ENCODE measurements at regions not wholly inside any gene's neighbourhood (a gene's known extent, or its start where the extent isn't known, plus 50 kb on each side); places are given as distances from the start of the nearest gene placed in this dataset.

GRCh38 chr2:42933824-42934254, 141.5 kb upstream of the HAAO start:
- no peak for DNase-seq (ENCODE audit: low read depth in 2 of 2)

GRCh38 chr2:42932271-42933151, 140.1 kb upstream of the HAAO start:
- DNase-seq (ENCODE audit: low read depth in 2 of 2) = no peak

GRCh38 chr2:42931818-42932195, 139.4 kb upstream of the HAAO start:
- DNase-seq (ENCODE audit: low read depth in 2 of 2) = no peak

- DNase-seq (ENCODE audit: low read depth in 2 of 2) = no peak
These were observed 138.9 kb upstream of the HAAO start for GRCh38 chr2:42931146-42931817.

- no peak for DNase-seq (ENCODE audit: low read depth in 2 of 2)
These were observed 137.7 kb upstream of the HAAO start for GRCh38 chr2:42930025-42930581.

GRCh38 chr2:42929546-42930024, 137.2 kb upstream of the HAAO start:
- DNase-seq (ENCODE audit: low read depth in 2 of 2) = no peak

GRCh38 chr2:42928692-42929545, 136.5 kb upstream of the HAAO start:
- no peak for DNase-seq (ENCODE audit: low read depth in 2 of 2)

- no peak for DNase-seq (ENCODE audit: low read depth in 2 of 2)
These were observed 135.8 kb upstream of the HAAO start for GRCh38 chr2:42928161-42928691.

GRCh38 chr2:42927334-42928160, 135.2 kb upstream of the HAAO start:
- no peak for DNase-seq (ENCODE audit: low read depth in 2 of 2)

- no peak for DNase-seq (ENCODE audit: low read depth in 2 of 2)
These were observed 134.3 kb upstream of the HAAO start for GRCh38 chr2:42926434-42927333.

- DNase-seq (ENCODE audit: low read depth in 2 of 2) = no peak
These were observed 133.5 kb upstream of the HAAO start for GRCh38 chr2:42925742-42926433.

- no peak for DNase-seq (ENCODE audit: low read depth in 2 of 2)
These were observed 132.1 kb upstream of the HAAO start for GRCh38 chr2:42924418-42924886.

- no peak for DNase-seq (ENCODE audit: low read depth in 2 of 2)
These were observed 131.4 kb upstream of the HAAO start for GRCh38 chr2:42923580-42924417.

- no peak for DNase-seq (ENCODE audit: low read depth in 2 of 2)
These were observed 130.6 kb upstream of the HAAO start for GRCh38 chr2:42922790-42923579.

GRCh38 chr2:42922293-42922692, 129.9 kb upstream of the HAAO start:
- no peak for DNase-seq (ENCODE audit: low read depth in 2 of 2)

- DNase-seq (ENCODE audit: low read depth in 2 of 2) = no peak
These were observed 129.3 kb upstream of the HAAO start for GRCh38 chr2:42921721-42922120.

- no peak for DNase-seq (ENCODE audit: low read depth in 2 of 2)
These were observed 128.8 kb upstream of the HAAO start for GRCh38 chr2:42921147-42921520.
